Psoas muscle (tissue), 7 donors: ENCODE measurements at regions not wholly inside any gene's neighbourhood (a gene's known extent, or its start where the extent isn't known, plus 50 kb on each side); places are given as distances from the start of the nearest gene placed in this dataset.
"Not testable (repeated sequence)": the region's sequence is repeated elsewhere in the genome, so short reads cannot be mapped to it uniquely, and the experiment has no call there.

Experiments
- ATAC-seq, 4 donors: fragments of 200-7000 bp; cut with Tn5 transposase; one replicate each; pipeline ENCODE4 v1.9.1; 2020; ENCODE audit warnings: moderate library complexity in 3 of 4, mild to moderate bottlenecking in 2 of 4
- DNase-seq, 2 donors: peaks; one replicate each; pipeline ENCODE4 v3.0.0-alpha.2; 2020
- H3K27ac ChIP-seq: fragments of 200-600 bp; one replicate; pipeline ENCODE4 v1.8.0; 2022
- H3K27me3 ChIP-seq, 3 donors: fragments of 200-600 bp in 1 of 3; one replicate each; pipeline versions ENCODE4 v1.6.1 to v1.8.0; 2013 to 2022; ENCODE audit warnings: low read length in 2 of 3, mild to moderate bottlenecking in 2 of 3, moderate library complexity in 1 of 3; ENCODE audit not compliant: insufficient read depth in 3 of 3
- H3K36me3 ChIP-seq, 2 donors: fragments of 200-600 bp in 1 of 2; one replicate each; pipeline versions ENCODE4 v1.6.1 to v1.8.0; 2013 to 2022; ENCODE audit warnings: low read depth in 1 of 2, mild to moderate bottlenecking in 1 of 2, moderate library complexity in 1 of 2; ENCODE audit not compliant: insufficient read depth in 1 of 2
- H3K4me1 ChIP-seq: fragments of 200-600 bp; one replicate; pipeline ENCODE4 v1.8.0; 2022
- H3K4me3 ChIP-seq: fragments of 200-600 bp; one replicate; pipeline ENCODE4 v1.8.0; 2022; ENCODE audit warnings: mild to moderate bottlenecking
- H3K9me3 ChIP-seq: fragments of 200-600 bp; one replicate; pipeline ENCODE4 v1.8.0; 2022
- WGBS, 3 donors: extraction: QIAGEN DNeasy Blood & Tissue Kit; methylation state at CpG; one replicate each; pipeline versions ENCODE4 v1.1.6 to v1.1.7; 2013; 5-methylcytosine and 5-hydroxymethylcytosine counted together
- intact Hi-C, 2 donors: fragments of 100-400 bp; cut with DNase I; formaldehyde crosslinking; loops; one replicate each; pipeline versions ENCODE4 v1.11.0 to v1.14.2; 2022
- TF ChIP-seq, protein P1 (sequence below): fragments of 200-600 bp; IDR thresholded peaks from one replicate; pipeline ENCODE4 v1.8.0; 2022; ENCODE audit warnings: antibody characterized with exemption
- donor health status: healthy with polysubstance abuse.
- donor health status: DM: no; HTN: no; CAD: no; lungs with moderate emphysema.
- donor health status: Bipolar disorder and iron deficiency.
- donor health status: healthy.
- donor health status: DM: yes; HTN: yes; CAD: no.
- donor health status: DM: no; HTN: no; CAD: no.
- donor health status: DM: yes; HTN: yes; CAD: no.

DNA sequence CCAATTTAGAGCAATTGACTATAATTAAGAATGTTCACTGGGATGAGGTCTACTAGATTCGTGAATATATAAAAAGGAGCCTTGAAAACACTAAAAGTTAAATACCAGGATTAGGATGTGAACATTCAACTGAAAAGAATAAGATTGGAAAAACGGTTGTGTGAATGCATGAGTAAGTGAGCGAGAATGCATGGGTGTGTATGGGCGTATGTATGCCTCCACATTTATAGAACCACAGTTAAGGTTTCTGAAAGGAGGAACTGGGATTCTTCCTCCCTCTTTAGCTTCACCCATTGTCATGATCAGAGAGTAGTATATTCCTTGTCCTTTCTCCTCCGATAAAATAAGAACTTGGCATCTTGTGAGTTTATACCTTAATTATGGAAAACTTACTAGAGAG is 151.1 kb upstream of the UBE2E3 start:
- no peaks in the 10 kb centered on the region for H3K36me3 ChIP-seq
- H3K27me3 ChIP-seq, result no peaks in the 10 kb centered on the region
- H3K4me1 ChIP-seq, result no peaks in the 10 kb centered on the region
- 83 to 91% (median 90%) methylated on average over 5 of the region's 5 CpGs for WGBS, 3 donors
- H3K4me3 ChIP-seq, result no peak overlapping the region
- no peaks in the 10 kb centered on the region for H3K9me3 ChIP-seq
- intact Hi-C loops, result no loop called here
- no peak for DNase-seq
- TF ChIP-seq, protein P1, sequence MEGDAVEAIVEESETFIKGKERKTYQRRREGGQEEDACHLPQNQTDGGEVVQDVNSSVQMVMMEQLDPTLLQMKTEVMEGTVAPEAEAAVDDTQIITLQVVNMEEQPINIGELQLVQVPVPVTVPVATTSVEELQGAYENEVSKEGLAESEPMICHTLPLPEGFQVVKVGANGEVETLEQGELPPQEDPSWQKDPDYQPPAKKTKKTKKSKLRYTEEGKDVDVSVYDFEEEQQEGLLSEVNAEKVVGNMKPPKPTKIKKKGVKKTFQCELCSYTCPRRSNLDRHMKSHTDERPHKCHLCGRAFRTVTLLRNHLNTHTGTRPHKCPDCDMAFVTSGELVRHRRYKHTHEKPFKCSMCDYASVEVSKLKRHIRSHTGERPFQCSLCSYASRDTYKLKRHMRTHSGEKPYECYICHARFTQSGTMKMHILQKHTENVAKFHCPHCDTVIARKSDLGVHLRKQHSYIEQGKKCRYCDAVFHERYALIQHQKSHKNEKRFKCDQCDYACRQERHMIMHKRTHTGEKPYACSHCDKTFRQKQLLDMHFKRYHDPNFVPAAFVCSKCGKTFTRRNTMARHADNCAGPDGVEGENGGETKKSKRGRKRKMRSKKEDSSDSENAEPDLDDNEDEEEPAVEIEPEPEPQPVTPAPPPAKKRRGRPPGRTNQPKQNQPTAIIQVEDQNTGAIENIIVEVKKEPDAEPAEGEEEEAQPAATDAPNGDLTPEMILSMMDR, result no peak
- H3K27ac ChIP-seq, result no peak overlapping the region
- ATAC-seq, result no peak

GRCh38 chr2:180828756-180829155 is 151.6 kb upstream of the UBE2E3 start:
- H3K36me3 ChIP-seq, result no peaks in the 10 kb centered on the region
- DNase-seq (no peak), ATAC-seq (no peak)
- H3K27ac ChIP-seq, result no peak overlapping the region
- intact Hi-C loops, result no loop called here
- H3K4me3 ChIP-seq, result no peak overlapping the region
- H3K4me1 ChIP-seq, result no peaks in the 10 kb centered on the region
- no peaks in the 10 kb centered on the region for H3K27me3 ChIP-seq
- 76 to 83% (median 78%) methylated on average over 2 of the region's 2 CpGs for WGBS, 3 donors
- H3K9me3 ChIP-seq, result no peaks in the 10 kb centered on the region
- TF ChIP-seq, protein P1, result no peak

GRCh38 chr2:180823546-180824141 is 156.8 kb upstream of the UBE2E3 start:
- DNase-seq (no peak), ATAC-seq (no peak)
- H3K27me3 ChIP-seq, result no peaks in the 10 kb centered on the region
- H3K4me1 ChIP-seq, result no peaks in the 10 kb centered on the region
- intact Hi-C loops, result no loop called here
- TF ChIP-seq, protein P1, result no peak
- no peaks in the 10 kb centered on the region for H3K9me3 ChIP-seq
- H3K36me3 ChIP-seq, result no peaks in the 10 kb centered on the region
- 83 to 89% (median 86%) methylated on average over 5 of the region's 5 CpGs for WGBS, 3 donors
- H3K27ac ChIP-seq, result no peak overlapping the region
- H3K4me3 ChIP-seq, result no peak overlapping the region

DNA sequence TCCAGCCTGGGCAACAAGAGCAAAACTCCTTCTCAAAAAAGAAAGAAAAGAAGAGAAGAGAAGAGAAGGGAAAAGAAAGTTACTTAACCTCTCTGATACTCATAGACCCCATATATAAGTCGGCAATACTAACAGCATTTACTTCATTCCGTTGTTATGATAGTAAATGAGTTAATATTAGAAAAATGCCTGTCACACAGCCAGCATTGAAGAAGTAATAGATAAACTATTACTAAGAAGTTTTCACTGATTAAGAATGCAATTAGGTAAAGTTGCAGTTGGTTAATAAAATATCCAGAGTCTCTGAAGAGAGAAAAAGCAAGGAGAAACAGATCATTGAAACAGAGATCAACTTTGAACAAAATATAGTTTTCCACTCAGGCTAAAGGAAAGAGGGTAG is 161.3 kb upstream of the UBE2E3 start:
- 73 to 93% (median 85%) methylated on average over 2 of the region's 2 CpGs for WGBS, 3 donors
- DNase-seq (no peak), ATAC-seq (no peak)
- Histone ChIP-seq H3K9me3 (peaks cover 8% of the 10 kb centered on the region), H3K4me1 (no peaks in the 10 kb centered on the region), H3K36me3 (no peaks in the 10 kb centered on the region), H3K27me3 (no peaks in the 10 kb centered on the region), H3K27ac (no peak overlapping the region), H3K4me3 (no peak overlapping the region)
- TF ChIP-seq, protein P1, result no peak
- intact Hi-C loops, result no loop called here

DNA sequence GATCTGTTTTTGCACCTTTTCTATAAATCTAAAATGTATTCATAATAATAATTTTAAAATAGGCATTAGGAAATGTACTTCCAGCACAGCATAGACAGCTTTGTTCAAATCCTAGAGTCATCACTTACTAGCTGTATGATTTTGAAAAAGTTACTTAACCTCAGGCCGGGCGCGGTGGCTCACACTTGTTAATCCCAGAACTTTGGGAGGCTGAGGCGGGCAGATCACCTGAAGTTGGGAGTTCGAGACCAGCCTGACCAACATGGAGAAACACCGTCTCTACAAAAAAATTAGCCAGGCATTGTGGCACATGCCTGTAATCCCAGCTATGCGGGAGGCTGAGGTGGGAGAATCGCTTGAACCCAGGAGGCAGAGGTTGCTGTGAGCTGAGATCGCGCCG is 161.7 kb upstream of the UBE2E3 start:
- H3K27ac ChIP-seq, H3K27me3 ChIP-seq, intact Hi-C loops, H3K4me1 ChIP-seq, H3K4me3 ChIP-seq, DNase-seq, H3K9me3 ChIP-seq, ATAC-seq, H3K36me3 ChIP-seq: not testable (repeated sequence)
- WGBS, 3 donors, result 94 to 96% (median 95%) methylated on average over 11 of the region's 11 CpGs
